ENCODE measurements at regions not wholly inside any gene's neighbourhood (a gene's known extent, or its start where the extent isn't known, plus 50 kb on each side); places are given as distances from the start of the nearest gene placed in this dataset.

DNA sequence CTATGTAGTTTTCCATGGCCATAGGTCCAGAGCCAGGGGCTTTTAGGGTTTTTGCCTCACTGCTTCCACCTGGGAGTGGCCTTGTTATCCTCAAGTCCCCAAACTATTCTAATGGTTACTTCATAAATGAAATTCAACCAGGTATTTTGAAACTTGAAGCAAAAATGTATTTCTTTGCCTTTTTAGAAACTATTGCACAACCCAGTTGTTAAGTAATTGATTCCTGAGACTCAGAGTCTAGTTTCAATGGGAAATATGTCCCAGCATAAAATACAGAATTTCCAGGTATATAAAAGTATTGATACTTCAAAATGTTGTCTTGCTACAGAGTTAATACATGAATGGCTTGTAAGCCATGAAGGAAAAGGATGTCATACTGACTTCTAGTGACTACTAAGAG lies 456.2 kb upstream of the DAB2 start:
- Histone ChIP-seq H3K4me3 (no peak overlapping the region), H3K27me3 (no peaks in the 10 kb centered on the region), H3K4me1 (no peaks in the 10 kb centered on the region), H3K9me3 (no peaks in the 10 kb centered on the region), H3K36me3 (no peaks in the 10 kb centered on the region), H3K27ac (no peak overlapping the region)
- TF ChIP-seq, protein P1, sequence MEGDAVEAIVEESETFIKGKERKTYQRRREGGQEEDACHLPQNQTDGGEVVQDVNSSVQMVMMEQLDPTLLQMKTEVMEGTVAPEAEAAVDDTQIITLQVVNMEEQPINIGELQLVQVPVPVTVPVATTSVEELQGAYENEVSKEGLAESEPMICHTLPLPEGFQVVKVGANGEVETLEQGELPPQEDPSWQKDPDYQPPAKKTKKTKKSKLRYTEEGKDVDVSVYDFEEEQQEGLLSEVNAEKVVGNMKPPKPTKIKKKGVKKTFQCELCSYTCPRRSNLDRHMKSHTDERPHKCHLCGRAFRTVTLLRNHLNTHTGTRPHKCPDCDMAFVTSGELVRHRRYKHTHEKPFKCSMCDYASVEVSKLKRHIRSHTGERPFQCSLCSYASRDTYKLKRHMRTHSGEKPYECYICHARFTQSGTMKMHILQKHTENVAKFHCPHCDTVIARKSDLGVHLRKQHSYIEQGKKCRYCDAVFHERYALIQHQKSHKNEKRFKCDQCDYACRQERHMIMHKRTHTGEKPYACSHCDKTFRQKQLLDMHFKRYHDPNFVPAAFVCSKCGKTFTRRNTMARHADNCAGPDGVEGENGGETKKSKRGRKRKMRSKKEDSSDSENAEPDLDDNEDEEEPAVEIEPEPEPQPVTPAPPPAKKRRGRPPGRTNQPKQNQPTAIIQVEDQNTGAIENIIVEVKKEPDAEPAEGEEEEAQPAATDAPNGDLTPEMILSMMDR (IDR thresholded peaks at IDR 0.05): no peak
- intact Hi-C loops (cut with DNase I): no loop called here
- no peak for DNase-seq (ENCODE audit: low spot score in 2 of 2)

DNA sequence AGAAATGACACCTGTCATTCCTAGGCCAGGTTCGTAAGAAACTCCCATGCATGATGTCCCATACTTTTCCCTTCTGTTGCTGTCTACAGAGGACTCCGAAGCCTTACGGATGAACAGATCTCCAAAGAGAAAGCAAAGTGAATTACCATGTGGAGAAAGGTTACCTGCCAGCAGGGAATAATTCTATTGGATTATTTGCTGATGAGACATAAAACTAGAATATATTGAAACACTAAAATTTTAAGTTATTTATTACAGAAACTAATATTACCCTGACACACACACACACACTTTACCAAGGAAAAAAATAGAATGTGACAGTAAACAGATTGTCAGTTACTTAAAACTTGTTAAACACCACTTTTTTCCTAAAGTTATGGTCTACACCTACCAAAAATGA lies 452.7 kb upstream of the DAB2 start:
- DNase-seq (ENCODE audit: low spot score in 2 of 2): no peak
- Histone ChIP-seq H3K9me3 (no peaks in the 10 kb centered on the region), H3K4me3 (no peak overlapping the region), H3K4me1 (no peaks in the 10 kb centered on the region), H3K27ac (no peak overlapping the region), H3K36me3 (no peaks in the 10 kb centered on the region), H3K27me3 (no peaks in the 10 kb centered on the region)
- intact Hi-C loops (cut with DNase I): no loop called here
- TF ChIP-seq, protein P1 (IDR thresholded peaks at IDR 0.05): no peak

DNA sequence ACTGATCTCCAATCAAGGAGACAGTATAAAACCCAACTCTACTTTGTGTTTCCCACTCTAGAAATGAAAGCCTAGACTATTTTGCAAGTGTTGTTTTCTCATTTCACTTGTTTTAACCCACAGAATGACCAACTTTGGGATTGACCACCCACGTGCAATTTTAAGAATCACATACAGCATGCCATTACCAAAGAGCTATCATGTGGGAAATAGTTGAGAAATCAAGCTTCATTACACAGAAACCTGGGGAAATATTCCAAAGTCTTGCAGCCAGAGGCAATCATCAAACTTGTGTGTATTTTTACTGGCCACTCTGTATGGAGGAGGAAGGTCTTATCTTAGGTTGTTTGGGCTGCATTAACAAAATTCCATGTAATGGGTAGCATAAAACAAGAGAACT lies 451.4 kb upstream of the DAB2 start:
- TF ChIP-seq, protein P1 (IDR thresholded peaks at IDR 0.05): no peak
- Histone ChIP-seq H3K27me3 (no peaks in the 10 kb centered on the region), H3K4me1 (no peaks in the 10 kb centered on the region), H3K4me3 (no peak overlapping the region), H3K36me3 (no peaks in the 10 kb centered on the region), H3K27ac (no peak overlapping the region), H3K9me3 (no peaks in the 10 kb centered on the region)
- intact Hi-C loops (cut with DNase I): no loop called here
- DNase-seq (ENCODE audit: low spot score in 2 of 2): no peak

DNA sequence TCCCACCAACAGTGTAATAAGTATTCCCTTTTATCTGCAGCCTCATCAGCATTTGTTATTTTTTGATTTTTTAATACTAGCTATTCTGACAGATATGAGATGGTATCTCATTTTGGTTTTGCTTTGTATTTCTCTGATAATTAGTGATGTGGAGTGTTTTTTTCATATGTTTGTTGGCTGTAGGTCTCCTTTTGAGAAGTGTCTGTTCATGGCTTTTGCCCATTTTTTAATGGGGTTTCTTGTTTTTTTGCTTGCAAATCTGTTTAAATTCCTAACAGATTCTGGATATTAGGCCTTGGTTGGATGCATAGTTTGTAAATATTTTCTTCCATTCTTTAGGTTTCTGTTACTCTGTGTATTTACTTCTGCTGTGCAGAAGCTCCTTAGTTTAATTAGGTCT lies 445.4 kb upstream of the DAB2 start:
- Histone ChIP-seq H3K4me1 (no peaks in the 10 kb centered on the region), H3K27ac (no peak overlapping the region), H3K4me3 (no peak overlapping the region), H3K36me3 (no peaks in the 10 kb centered on the region), H3K9me3 (peaks cover 6 to 8% of the 10 kb centered on the region in 2 donors), H3K27me3 (no peaks in the 10 kb centered on the region)
- no peak for DNase-seq (ENCODE audit: low spot score in 2 of 2)
- TF ChIP-seq, protein P1 (IDR thresholded peaks at IDR 0.05): no peak
- intact Hi-C loops (cut with DNase I): no loop called here

DNA sequence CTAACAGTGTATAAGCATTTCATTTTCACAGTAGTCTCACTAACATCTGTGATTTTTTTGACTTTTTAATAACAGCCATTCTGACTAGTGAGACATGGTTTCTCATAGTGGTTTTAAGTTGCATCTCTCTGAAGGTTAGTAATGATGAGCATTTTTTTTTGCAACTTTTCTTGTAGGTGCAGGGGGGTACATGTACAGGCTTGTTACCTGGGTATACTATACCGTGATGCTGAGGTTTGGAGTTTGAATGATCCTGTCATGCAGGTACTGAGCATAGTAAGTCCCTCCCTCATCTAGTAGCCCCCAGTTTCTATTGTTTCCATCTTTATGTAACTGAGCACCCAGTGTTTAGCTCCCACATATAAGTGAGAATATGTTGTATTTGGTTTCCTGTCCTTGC lies 444.6 kb upstream of the DAB2 start:
- TF ChIP-seq, protein P1 (IDR thresholded peaks at IDR 0.05): no peak
- DNase-seq (ENCODE audit: low spot score in 2 of 2): no peak
- Histone ChIP-seq H3K4me1 (no peaks in the 10 kb centered on the region), H3K4me3 (no peak overlapping the region), H3K27me3 (no peaks in the 10 kb centered on the region), H3K27ac (no peak overlapping the region), H3K9me3 (peaks cover 6 to 8% of the 10 kb centered on the region in 2 donors), H3K36me3 (no peaks in the 10 kb centered on the region)
- intact Hi-C loops (cut with DNase I): no loop called here

DNA sequence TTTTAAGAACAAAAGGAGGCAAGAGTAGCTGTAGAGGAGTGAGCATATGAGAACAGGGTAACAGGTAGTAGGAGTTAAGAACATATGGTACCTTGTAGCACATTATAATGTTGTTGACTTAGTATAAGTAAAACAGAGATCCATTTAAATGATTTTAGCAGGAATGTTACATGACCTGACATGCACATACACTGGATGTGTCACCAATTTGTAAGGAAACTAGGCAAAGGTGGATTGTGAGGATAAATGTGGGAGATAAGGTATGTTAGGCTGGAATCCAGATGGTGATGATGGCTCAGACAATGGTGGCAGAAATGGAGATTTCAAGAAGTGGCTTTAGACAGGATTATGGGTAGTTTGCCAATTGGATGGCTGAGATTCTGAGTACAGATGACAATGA lies 443.1 kb upstream of the DAB2 start:
- intact Hi-C loops (cut with DNase I): no loop called here
- no peaks in the 10 kb centered on the region for H3K27me3 ChIP-seq
- TF ChIP-seq, protein P1 (IDR thresholded peaks at IDR 0.05): no peak
- H3K9me3 ChIP-seq: peaks cover 6 to 8% of the 10 kb centered on the region in 2 donors
- H3K4me1 ChIP-seq: no peaks in the 10 kb centered on the region
- no peaks in the 10 kb centered on the region for H3K36me3 ChIP-seq
- no peak overlapping the region for H3K27ac ChIP-seq
- DNase-seq (ENCODE audit: low spot score in 2 of 2): no peak
- no peak overlapping the region for H3K4me3 ChIP-seq

Data from ascending aorta (tissue), 2 donors.